ENCODE measurements at regions not wholly inside any gene's neighbourhood (a gene's known extent, or its start where the extent isn't known, plus 50 kb on each side); places are given as distances from the start of the nearest gene placed in this dataset.

DNA sequence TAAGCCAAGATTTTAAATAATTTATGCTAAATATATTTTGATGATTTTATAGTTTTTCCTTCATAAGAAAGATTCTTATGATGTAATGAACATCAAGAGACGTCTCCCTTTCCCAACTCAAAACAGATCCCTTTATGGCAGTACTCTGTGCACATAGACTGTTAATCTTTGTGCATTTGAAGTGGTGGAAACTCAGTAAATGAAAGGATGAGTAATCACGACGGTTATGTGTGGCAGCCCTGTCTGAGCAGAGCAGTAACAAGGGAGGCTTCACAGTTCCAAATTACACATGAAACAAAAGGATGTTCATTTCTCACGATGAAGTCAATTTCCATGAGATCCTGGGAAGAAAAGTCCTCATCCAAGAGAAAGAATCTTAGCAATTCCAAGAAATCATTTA, 498.1 kb downstream of the KLF5 start:
- no peak for DNase-seq
- intact Hi-C loops (cut with DNase I), result no loop called here
- TF ChIP-seq POLR2A (IDR thresholded peaks at IDR 0.05) (no peak), EP300 (IDR thresholded peaks at IDR 0.05) (no peak), CTCF (IDR thresholded peaks at IDR 0.05) (no peak)
- no peaks in the 10 kb centered on the region for H3K36me3 ChIP-seq
- no peaks in the 10 kb centered on the region for H3K9me3 ChIP-seq
- no peak overlapping the region for H3K4me3 ChIP-seq
- no peaks in the 10 kb centered on the region for H3K27me3 ChIP-seq
- 28 to 35% (median 33%) methylated on average over 4 of the region's 4 CpGs for WGBS, 3 donors
- no peak overlapping the region for H3K27ac ChIP-seq
- H3K4me1 ChIP-seq (ENCODE audit: insufficient read depth), result no peaks in the 10 kb centered on the region

GRCh38 chr13:73556128-73556527, 497.3 kb downstream of the KLF5 start:
- TF ChIP-seq EP300 (IDR thresholded peaks at IDR 0.05) (no peak), CTCF (IDR thresholded peaks at IDR 0.05) (no peak), POLR2A (IDR thresholded peaks at IDR 0.05) (no peak)
- H3K36me3 ChIP-seq, result no peaks in the 10 kb centered on the region
- no peak overlapping the region for H3K4me3 ChIP-seq
- H3K27ac ChIP-seq, result no peak overlapping the region
- DNase-seq, result no peak
- intact Hi-C loops (cut with DNase I), result no loop called here
- no peaks in the 10 kb centered on the region for H3K4me1 ChIP-seq (ENCODE audit: insufficient read depth)
- WGBS, 3 donors, result 9 to 16% (median 10%) methylated on average over 2 of the region's 2 CpGs
- H3K9me3 ChIP-seq, result no peaks in the 10 kb centered on the region
- H3K27me3 ChIP-seq, result no peaks in the 10 kb centered on the region

DNA sequence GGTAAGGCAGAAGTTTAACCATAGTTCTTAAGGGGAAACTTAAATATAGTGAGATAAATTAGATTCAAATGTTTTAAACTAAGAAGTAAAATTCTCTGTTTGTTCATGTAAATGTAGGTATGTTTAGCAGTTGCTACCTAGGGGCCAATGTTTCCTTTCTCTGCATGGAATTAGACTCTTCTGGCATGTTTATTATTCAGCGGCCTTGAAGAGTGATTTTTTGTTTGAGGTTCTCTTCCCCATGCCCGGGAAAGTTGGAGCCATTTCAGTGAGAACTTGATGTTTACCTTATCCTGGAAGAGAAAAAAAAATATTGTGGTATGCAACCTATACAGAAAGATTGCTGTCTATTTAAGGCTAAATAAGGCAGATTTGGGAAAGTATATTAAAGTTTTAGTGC, 492.9 kb downstream of the KLF5 start:
- Histone ChIP-seq H3K9me3 (no peaks in the 10 kb centered on the region), H3K36me3 (no peaks in the 10 kb centered on the region), H3K4me3 (no peak overlapping the region), H3K27ac (no peak overlapping the region), H3K27me3 (no peaks in the 10 kb centered on the region), H3K4me1 (ENCODE audit: insufficient read depth) (no peaks in the 10 kb centered on the region)
- TF ChIP-seq POLR2A (IDR thresholded peaks at IDR 0.05) (no peak), CTCF (IDR thresholded peaks at IDR 0.05) (no peak)
- DNase-seq, result no peak
- WGBS, 3 donors, result 7 to 42% (median 7%) methylated on average over 2 of the region's 2 CpGs
- intact Hi-C loops (cut with DNase I), result no loop called here

- H3K27ac ChIP-seq, result no peak overlapping the region
- no peaks in the 10 kb centered on the region for H3K36me3 ChIP-seq
- no peaks in the 10 kb centered on the region for H3K4me1 ChIP-seq (ENCODE audit: insufficient read depth)
- TF ChIP-seq EP300 (IDR thresholded peaks at IDR 0.05) (no peak), CTCF (IDR thresholded peaks at IDR 0.05) (no peak), POLR2A (IDR thresholded peaks at IDR 0.05) (no peak)
- H3K4me3 ChIP-seq, result no peak overlapping the region
- DNase-seq, result no peak
- no peaks in the 10 kb centered on the region for H3K27me3 ChIP-seq
- no peaks in the 10 kb centered on the region for H3K9me3 ChIP-seq
- intact Hi-C loops (cut with DNase I), result no loop called here
- WGBS, 3 donors, result 43 to 60% (median 54%) methylated on average over 3 of the region's 3 CpGs
Observed at GRCh38 chr13:73549717-73550116, 490.9 kb downstream of the KLF5 start.

GRCh38 chr13:73548449-73548848, 489.6 kb downstream of the KLF5 start:
- Histone ChIP-seq H3K27me3 (no peaks in the 10 kb centered on the region), H3K4me1 (ENCODE audit: insufficient read depth) (no peaks in the 10 kb centered on the region), H3K36me3 (no peaks in the 10 kb centered on the region), H3K4me3 (no peak overlapping the region), H3K27ac (no peak overlapping the region), H3K9me3 (no peaks in the 10 kb centered on the region)
- TF ChIP-seq EP300 (IDR thresholded peaks at IDR 0.05), result no peak
- TF ChIP-seq CTCF (IDR thresholded peaks at IDR 0.05), result no peak
- no peak for TF ChIP-seq POLR2A (IDR thresholded peaks at IDR 0.05)
- DNase-seq, result no peak
- WGBS, 3 donors, result 94 to 96% (median 94%) methylated on average over 2 of the region's 2 CpGs
- intact Hi-C loops (cut with DNase I), result no loop called here

Data from ovary (tissue), 7 donors.